T-cell (primary cell): ENCODE measurements at regions not wholly inside any gene's neighbourhood (a gene's known extent, or its start where the extent isn't known, plus 50 kb on each side); places are given as distances from the start of the nearest gene placed in this dataset.
"Not testable (repeated sequence)": the region's sequence is repeated elsewhere in the genome, so short reads cannot be mapped to it uniquely, and the experiment has no call there.

Source experiments
- ATAC-seq, 4 experiments: fragments of 200-7000 bp in 3 of 4; fragments of 150-1000 bp in 1 of 4; cut with Tn5 transposase; replicated peaks in 1 of 4; 1 replicate in 3 of 4; 2 replicates in 1 of 4; pipeline ENCODE4 v1.10.0; 2021; ENCODE audit warnings: moderate library complexity in 3 of 4, mild to moderate bottlenecking in 2 of 4, moderate number of reproducible peaks in 1 of 4
- CTCF ChIA-PET, 2 donors: fragments of 300-600 bp; sonication (Branson Sonifier 250); formaldehyde crosslinking; loops; one replicate each; lab custom pipeline; 2022; ENCODE audit warnings: antibody characterized with exemption in 2 of 2; lab: Charles Lee
- POLR2A ChIA-PET, 2 donors: fragments of 300-600 bp; sonication (Branson Sonifier 250); formaldehyde crosslinking; loops; one replicate each; lab custom pipeline; 2022; ENCODE audit warnings: antibody characterized with exemption in 2 of 2; lab: Charles Lee
- DNase-seq, 35 experiments: peaks; one replicate each; pipeline versions ENCODE4 v3.0.0 to v3.0.0-alpha.2; 2013 to 2023
- H3K27ac ChIP-seq: one replicate; pipeline ENCODE4 v1.5.1; 2013; ENCODE audit warnings: low read length
- H3K27me3 ChIP-seq, 2 experiments: replicated peaks in 1 of 2; 1 replicate in 1 of 2; 2 replicates in 1 of 2; pipeline versions ENCODE4 v1.6.1 to v1.7.0; 2013; ENCODE audit warnings: low read length in 1 of 2, mixed read lengths in 1 of 2; ENCODE audit not compliant: control insufficient read depth in 2 of 2, insufficient read depth in 2 of 2; ENCODE audit errors: extremely low read depth in 1 of 2
- H3K36me3 ChIP-seq, 2 donors: 1 replicate in 1 of 2; 2 replicates in 1 of 2; pipeline versions ENCODE4 v1.6.1 to v1.7.0; 2013; ENCODE audit warnings: low read length in 1 of 2; ENCODE audit not compliant: control insufficient read depth in 2 of 2, insufficient read depth in 1 of 2; ENCODE audit errors: extremely low read depth in 1 of 2
- H3K4me1 ChIP-seq, 2 experiments: 1 replicate in 1 of 2; 2 replicates in 1 of 2; pipeline versions ENCODE4 v1.6.1 to v1.7.0; 2013; ENCODE audit warnings: low read length in 2 of 2, mixed read lengths in 1 of 2; ENCODE audit not compliant: insufficient read depth in 2 of 2, control insufficient read depth in 1 of 2; ENCODE audit errors: extremely low read depth in 1 of 2
- H3K4me3 ChIP-seq, 2 donors: 1 replicate in 1 of 2; 2 replicates in 1 of 2; pipeline versions ENCODE4 v1.5.1 to v1.7.0; 2013; ENCODE audit warnings: mild to moderate bottlenecking in 2 of 2, low read length in 1 of 2, moderate library complexity in 1 of 2; ENCODE audit not compliant: control insufficient read depth in 1 of 2; ENCODE audit errors: extremely low read depth in 1 of 2
- H3K9me3 ChIP-seq: 2 replicates; pipeline ENCODE4 v1.7.0; 2013
- H3K27ac Mint-ChIP-seq, 2 donors: one replicate each; pipeline ENCODE4 v1.8.0; 2020 to 2021; ENCODE audit warnings: mild to moderate bottlenecking in 2 of 2, mixed read lengths in 2 of 2
- H3K27me3 Mint-ChIP-seq, 2 donors: one replicate each; pipeline ENCODE4 v1.8.0; 2021 to 2022; ENCODE audit warnings: mixed read lengths in 2 of 2
- H3K36me3 Mint-ChIP-seq: one replicate; pipeline ENCODE4 v1.8.0; 2021; ENCODE audit warnings: mixed read lengths
- H3K4me1 Mint-ChIP-seq, 3 donors: one replicate each; pipeline ENCODE4 v1.8.0; 2020 to 2022; ENCODE audit warnings: mixed read lengths in 3 of 3, mild to moderate bottlenecking in 1 of 3
- H3K4me3 Mint-ChIP-seq, 3 donors: one replicate each; pipeline ENCODE4 v1.8.0; 2020 to 2022; ENCODE audit warnings: mild to moderate bottlenecking in 3 of 3, mixed read lengths in 3 of 3, moderate library complexity in 3 of 3
- H3K9me3 Mint-ChIP-seq, 3 donors: one replicate each; pipeline ENCODE4 v1.8.0; 2020 to 2022; ENCODE audit warnings: mixed read lengths in 3 of 3
- WGBS: methylation state at CpG from one replicate; pipeline ENCODE4 v1.1.5; 2013; ENCODE audit warnings: missing lambda C conversion rate; ENCODE audit not compliant: insufficient coverage; 5-methylcytosine and 5-hydroxymethylcytosine counted together

DNA sequence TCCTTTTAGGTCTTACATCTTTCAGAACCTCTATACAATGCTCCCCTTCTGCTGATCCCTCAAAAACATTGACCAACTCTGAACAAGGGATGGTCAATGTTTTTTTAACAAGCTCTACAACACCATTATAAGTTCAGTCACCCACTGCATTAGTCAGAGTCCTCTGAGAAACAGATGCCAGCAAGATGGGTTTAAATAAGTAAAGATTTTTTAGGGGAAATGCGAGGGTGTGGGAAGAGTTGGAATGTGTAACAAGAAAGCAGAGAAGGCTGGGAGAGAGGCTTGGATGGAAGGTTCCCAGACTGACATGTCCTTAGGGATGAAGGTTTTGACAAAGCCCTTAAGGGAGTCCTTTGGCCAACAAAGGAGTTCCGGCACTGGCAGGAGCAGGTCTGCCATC lies 478.3 kb downstream of the FRK start:
- Histone ChIP-seq H3K9me3 (no peaks in the 10 kb centered on the region), H3K4me1 (no peaks in the 10 kb centered on the region), H3K27me3 (no peaks in the 10 kb centered on the region), H3K36me3 (no peaks in the 10 kb centered on the region), H3K27ac (no peak overlapping the region), H3K4me3 (no peak overlapping the region)
- 85% methylated on average over 2 of the region's 2 CpGs for WGBS
- POLR2A ChIA-PET, result no interaction called here
- H3K27me3 Mint-ChIP-seq, result no peaks in the 10 kb centered on the region
- CTCF ChIA-PET, result no interaction called here
- H3K4me3 Mint-ChIP-seq, result no peak overlapping the region
- no peak overlapping the region for H3K27ac Mint-ChIP-seq
- H3K9me3 Mint-ChIP-seq, result peaks cover 0 to 24% (median 14%) of the 10 kb centered on the region in 3 donors
- H3K36me3 Mint-ChIP-seq, result no peaks in the 10 kb centered on the region
- H3K4me1 Mint-ChIP-seq, result no peaks in the 10 kb centered on the region
- DNase-seq (no peak), ATAC-seq (no peak)

DNA sequence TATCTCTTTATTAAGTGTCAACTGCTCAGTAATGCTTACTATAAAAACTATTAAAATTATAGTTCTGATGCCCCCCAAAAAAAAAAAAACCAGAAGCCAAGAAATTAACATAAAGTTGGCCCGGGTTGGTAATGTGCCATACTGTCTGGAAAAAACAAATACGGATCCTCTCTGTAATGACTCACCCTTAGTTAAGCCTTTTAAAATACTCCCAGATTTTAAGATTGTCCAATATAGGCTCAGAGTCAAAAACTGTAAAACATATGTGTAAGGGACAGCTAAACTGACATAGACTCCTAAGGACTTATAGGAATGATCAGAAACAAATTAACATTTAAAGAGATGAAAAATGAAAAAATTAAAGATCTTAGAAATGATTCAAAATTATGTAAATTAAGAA lies 481.1 kb downstream of the FRK start:
- POLR2A ChIA-PET, result interaction anchor here in 1 of 2 donors (0.7 kb wide), 1 partner anchor 163 kb away, joined by 4 read pairs; no protein-coding TSS in a partner anchor
- not testable (repeated sequence) for H3K4me3 ChIP-seq, H3K4me1 Mint-ChIP-seq

DNA sequence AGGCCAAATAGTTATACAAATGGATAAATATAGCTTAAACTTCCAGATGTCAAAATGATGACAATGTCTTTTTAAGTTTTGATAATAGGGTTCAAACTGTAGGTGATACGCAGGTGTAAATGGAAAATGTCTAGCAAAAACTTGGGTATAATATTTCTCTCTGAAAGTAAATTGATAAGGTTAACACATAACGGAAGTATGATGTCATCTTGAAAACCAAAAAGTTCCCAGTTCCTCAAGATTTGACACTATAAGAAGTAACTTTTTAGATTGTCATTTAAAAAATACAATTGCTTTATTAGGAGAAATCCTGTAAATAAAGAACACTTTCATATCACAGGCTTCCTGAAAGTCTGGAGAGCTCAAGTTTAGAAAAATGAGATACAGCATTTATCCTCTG lies 483.4 kb downstream of the FRK start:
- 86% methylated on average over 1 of the region's 2 CpGs for WGBS
- Histone ChIP-seq H3K9me3 (no peaks in the 10 kb centered on the region), H3K4me1 (no peaks in the 10 kb centered on the region), H3K4me3 (no peak overlapping the region), H3K27me3 (no peaks in the 10 kb centered on the region), H3K36me3 (no peaks in the 10 kb centered on the region), H3K27ac (no peak overlapping the region)
- no peaks in the 10 kb centered on the region for H3K4me1 Mint-ChIP-seq
- H3K9me3 Mint-ChIP-seq, result peaks cover 0 to 19% (median 7%) of the 10 kb centered on the region in 3 donors
- no peaks in the 10 kb centered on the region for H3K36me3 Mint-ChIP-seq
- no peaks in the 10 kb centered on the region for H3K27me3 Mint-ChIP-seq
- H3K4me3 Mint-ChIP-seq, result no peak overlapping the region
- ATAC-seq (no peak), DNase-seq (no peak)
- H3K27ac Mint-ChIP-seq, result no peak overlapping the region
- CTCF ChIA-PET, result no interaction called here
- POLR2A ChIA-PET, result no interaction called here

More for the DNA sequence above, 481.1 kb downstream of the FRK start:
- ATAC-seq, H3K36me3 Mint-ChIP-seq, H3K4me1 ChIP-seq, H3K4me3 Mint-ChIP-seq, H3K36me3 ChIP-seq, H3K27ac Mint-ChIP-seq, H3K9me3 ChIP-seq, H3K27me3 ChIP-seq, CTCF ChIA-PET, H3K27ac ChIP-seq, H3K27me3 Mint-ChIP-seq, DNase-seq: not testable (repeated sequence)
- peaks cover 0 to 19% (median 15%) of the 10 kb centered on the region in 3 donors for H3K9me3 Mint-ChIP-seq
- WGBS, result no CpG with 5 or more reads among the region's 2 CpGs

DNA sequence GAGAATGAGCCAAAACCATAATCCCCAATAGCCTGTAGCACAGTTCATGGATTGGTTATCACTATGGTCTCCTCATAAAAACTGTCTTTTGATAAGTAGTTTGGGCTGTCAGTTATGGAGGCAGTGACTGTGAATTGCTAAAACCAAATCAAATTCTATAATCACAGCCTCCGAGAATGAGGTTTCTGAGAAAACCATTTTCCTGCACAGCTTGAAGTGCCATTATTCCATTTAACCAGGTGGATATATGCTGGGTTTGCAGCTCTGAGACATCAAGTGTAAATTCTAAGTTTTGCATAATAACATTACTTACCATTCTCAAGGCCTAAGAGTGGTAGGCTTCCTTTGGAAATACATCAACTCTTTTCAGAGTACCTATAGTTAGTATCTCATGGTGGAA lies 485.4 kb downstream of the FRK start:
- Histone ChIP-seq H3K4me3 (no peak overlapping the region), H3K9me3 (no peaks in the 10 kb centered on the region), H3K27me3 (no peaks in the 10 kb centered on the region), H3K27ac (no peak overlapping the region), H3K4me1 (no peaks in the 10 kb centered on the region), H3K36me3 (no peaks in the 10 kb centered on the region)
- DNase-seq, result no peak
- H3K27ac Mint-ChIP-seq, result no peak overlapping the region
- H3K27me3 Mint-ChIP-seq, result no peaks in the 10 kb centered on the region
- ChIA-PET POLR2A (no interaction called here), CTCF (no interaction called here)
- no peak for ATAC-seq
- peaks cover 0 to 16% (median 4%) of the 10 kb centered on the region in 3 donors for H3K9me3 Mint-ChIP-seq
- H3K36me3 Mint-ChIP-seq, result no peaks in the 10 kb centered on the region
- no peaks in the 10 kb centered on the region for H3K4me1 Mint-ChIP-seq
- no CpG with 5 or more reads among the region's 1 CpG for WGBS
- no peak overlapping the region for H3K4me3 Mint-ChIP-seq

DNA sequence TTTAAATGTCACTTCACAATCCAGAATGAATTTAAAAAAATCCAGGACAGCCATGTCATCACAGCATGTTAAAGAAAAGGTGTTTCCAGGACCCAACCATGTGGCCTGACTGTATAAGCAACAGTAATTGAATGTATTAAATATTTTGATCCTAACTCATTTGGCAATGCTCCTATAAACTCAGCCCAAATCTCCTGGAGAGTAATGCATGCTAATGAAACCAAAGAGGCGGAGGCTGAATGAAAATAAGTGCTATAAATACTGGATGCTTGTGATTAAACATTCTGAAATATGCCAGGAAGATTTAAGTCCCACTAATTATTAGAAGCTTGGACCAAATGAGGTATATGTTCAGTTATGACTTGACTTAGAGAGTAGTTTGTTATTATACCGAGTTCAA lies 486.8 kb downstream of the FRK start:
- peaks cover 3 to 17% (median 5%) of the 10 kb centered on the region in 3 donors for H3K9me3 Mint-ChIP-seq
- no peak overlapping the region for H3K27ac Mint-ChIP-seq
- DNase-seq (no peak), ATAC-seq (no peak)
- H3K4me1 ChIP-seq, result no peaks in the 10 kb centered on the region
- no peak overlapping the region for H3K4me3 Mint-ChIP-seq
- H3K27me3 ChIP-seq, result no peaks in the 10 kb centered on the region
- H3K4me1 Mint-ChIP-seq, result no peaks in the 10 kb centered on the region
- no CpG with 5 or more reads among the region's 2 CpGs for WGBS
- H3K36me3 ChIP-seq, result no peaks in the 10 kb centered on the region
- ChIA-PET POLR2A (no interaction called here), CTCF (no interaction called here)
- no peaks in the 10 kb centered on the region for H3K27me3 Mint-ChIP-seq
- no peak overlapping the region for H3K27ac ChIP-seq
- no peaks in the 10 kb centered on the region for H3K36me3 Mint-ChIP-seq
- no peaks in the 10 kb centered on the region for H3K9me3 ChIP-seq
- no peak overlapping the region for H3K4me3 ChIP-seq

DNA sequence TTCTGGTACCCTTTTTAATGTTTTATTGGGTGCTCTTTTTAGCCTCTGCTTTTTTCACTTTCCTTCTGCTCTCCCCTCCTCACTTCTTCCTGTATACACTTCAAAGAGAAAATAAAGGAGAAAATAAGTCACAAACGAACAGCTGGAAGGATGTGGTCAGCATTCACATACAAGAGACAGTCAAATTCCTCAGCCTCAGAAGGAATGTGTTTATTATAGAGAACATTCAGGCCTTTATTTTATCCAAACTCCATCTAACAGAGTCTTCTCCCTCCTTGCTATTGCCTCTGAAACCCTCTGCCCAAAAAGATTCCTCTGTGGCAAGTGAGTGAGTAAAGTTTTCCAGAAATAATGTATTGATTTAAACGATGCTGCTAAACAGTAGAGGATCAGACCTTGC lies 490.4 kb downstream of the FRK start:
- H3K4me3 Mint-ChIP-seq, result no peak overlapping the region
- no peaks in the 10 kb centered on the region for H3K4me1 Mint-ChIP-seq
- peaks cover 9 to 24% (median 19%) of the 10 kb centered on the region in 3 donors for H3K9me3 Mint-ChIP-seq
- no peaks in the 10 kb centered on the region for H3K27me3 ChIP-seq
- no peaks in the 10 kb centered on the region for H3K36me3 ChIP-seq
- no peak for DNase-seq
- no peaks in the 10 kb centered on the region for H3K27me3 Mint-ChIP-seq
- H3K4me1 ChIP-seq, result no peaks in the 10 kb centered on the region
- H3K36me3 Mint-ChIP-seq, result no peaks in the 10 kb centered on the region
- no peak overlapping the region for H3K4me3 ChIP-seq
- no peak overlapping the region for H3K27ac Mint-ChIP-seq
- ChIA-PET CTCF (no interaction called here), POLR2A (no interaction called here)
- H3K27ac ChIP-seq, result no peak overlapping the region
- WGBS, result no CpG with 5 or more reads among the region's 2 CpGs
- ATAC-seq, result no peak
- H3K9me3 ChIP-seq, result no peaks in the 10 kb centered on the region

DNA sequence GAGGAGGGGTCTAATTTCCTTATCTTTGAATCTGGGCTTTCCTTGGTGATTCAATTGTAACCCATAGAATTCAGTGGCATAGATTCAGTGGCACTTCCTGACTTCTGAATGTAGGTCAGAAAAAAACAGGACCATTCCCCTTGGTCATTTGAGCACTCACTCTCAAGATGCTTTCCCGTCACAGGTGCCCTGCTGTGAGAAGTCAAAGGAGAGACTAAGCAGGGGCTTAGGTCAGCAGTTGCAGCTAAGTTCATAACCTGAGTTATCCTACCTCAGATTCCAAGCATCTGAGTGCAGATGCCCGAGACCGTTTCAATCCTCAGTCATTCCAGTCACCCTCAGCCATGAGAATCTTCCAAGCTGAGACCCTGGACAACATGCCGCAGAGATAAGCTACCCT lies 506.6 kb downstream of the FRK start:
- Histone ChIP-seq H3K27me3 (no peaks in the 10 kb centered on the region), H3K36me3 (no peaks in the 10 kb centered on the region), H3K4me3 (no peak overlapping the region), H3K9me3 (no peaks in the 10 kb centered on the region), H3K4me1 (no peaks in the 10 kb centered on the region), H3K27ac (no peak overlapping the region)
- WGBS, result 80% methylated on average over 1 of the region's 4 CpGs
- Mint-ChIP-seq H3K27ac (no peak overlapping the region), H3K4me1 (no peaks in the 10 kb centered on the region), H3K36me3 (no peaks in the 10 kb centered on the region), H3K9me3 (peaks cover 3 to 9% (median 4%) of the 10 kb centered on the region in 3 donors), H3K27me3 (no peaks in the 10 kb centered on the region), H3K4me3 (no peak overlapping the region)
- CTCF ChIA-PET, result no interaction called here
- DNase-seq (no peak), ATAC-seq (no peak)
- POLR2A ChIA-PET, result no interaction called here
